Left ventricle myocardium superior (tissue), 1 donor: ENCODE measurements at regions not wholly inside any gene's neighbourhood (a gene's known extent, or its start where the extent isn't known, plus 50 kb on each side); places are given as distances from the start of the nearest gene placed in this dataset.
"Not testable (repeated sequence)": the region's sequence is repeated elsewhere in the genome, so short reads cannot be mapped to it uniquely, and the experiment has no call there.

ENCODE experiments used
- ATAC-seq: fragments of 200-7000 bp; cut with Tn5 transposase; one replicate; pipeline ENCODE4 v1.9.1; 2020; ENCODE audit warnings: mild to moderate bottlenecking, moderate library complexity
- DNase-seq: peaks from one replicate; pipeline ENCODE4 v3.0.0-alpha.2; 2020
- intact Hi-C: fragments of 100-400 bp; cut with micrococcal nuclease; formaldehyde crosslinking; loops from one replicate; pipeline ENCODE4 v1.11.0; 2022
- donor health status: DM: no; HTN: yes; CAD: no; lungs with severe emphysema.

DNA sequence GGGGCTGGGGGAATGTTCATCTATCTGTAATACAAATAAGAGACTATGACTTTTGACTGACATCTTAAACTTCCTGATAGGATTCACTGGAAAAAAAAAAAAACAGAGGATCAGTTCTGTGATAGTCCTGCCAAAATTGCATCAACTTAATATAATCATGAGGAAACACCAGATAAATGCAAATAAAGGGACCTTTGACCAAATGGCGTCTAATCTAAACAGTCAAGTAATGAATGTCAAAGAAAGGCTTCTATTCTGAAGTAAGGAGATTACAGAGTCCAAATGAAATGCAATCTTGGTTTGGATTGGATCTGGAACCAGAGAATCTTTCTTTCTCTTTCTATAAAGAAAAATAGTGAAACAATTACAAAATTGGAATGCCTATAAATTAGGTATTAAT is 513.4 kb downstream of the KCNT2 start:
- intact Hi-C loops: no loop called here
- DNase-seq (no peak), ATAC-seq (no peak)

GRCh38 chr1:196091397-196092135 is 516.7 kb downstream of the KCNT2 start:
- ATAC-seq (no peak), DNase-seq (no peak)
- intact Hi-C loops: no loop called here

DNA sequence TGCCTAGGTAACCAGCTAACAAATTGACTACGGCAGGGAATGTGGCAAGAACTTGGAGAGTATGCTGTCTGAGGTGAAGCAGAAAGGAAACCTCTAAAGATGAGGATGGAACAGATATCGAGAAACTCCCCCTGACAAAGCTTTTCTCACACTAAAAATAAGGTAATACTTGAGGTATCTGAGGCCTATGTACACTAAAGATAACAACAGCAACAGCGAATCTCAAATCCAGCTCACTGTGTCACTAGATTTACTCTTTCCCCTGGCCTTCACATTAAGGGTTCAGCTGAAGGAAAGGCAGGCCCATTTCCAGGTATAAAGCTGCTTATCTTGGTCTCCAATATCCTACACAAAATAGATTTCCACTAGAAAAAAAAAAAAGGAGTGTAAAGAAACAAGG is 518.0 kb downstream of the KCNT2 start:
- intact Hi-C loops: no loop called here
- DNase-seq: no peak
- no peak for ATAC-seq

DNA sequence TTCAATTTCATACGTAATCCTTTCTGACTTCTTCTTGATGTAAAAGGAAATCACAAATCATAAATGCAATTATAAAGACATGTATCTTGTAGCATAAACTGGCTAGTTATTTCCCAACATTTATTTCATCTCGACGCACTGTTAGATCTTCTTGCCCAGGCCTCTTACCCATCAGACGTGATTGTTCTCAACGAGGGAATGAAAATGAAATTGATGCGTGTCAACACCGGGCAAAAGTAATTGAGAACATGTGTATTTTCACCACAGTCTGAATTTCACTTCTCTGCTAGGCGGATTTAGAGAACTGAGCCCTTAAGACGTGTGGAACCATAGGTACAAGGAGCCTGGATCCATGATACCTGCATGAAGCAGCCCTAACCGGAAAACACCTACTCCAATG is 519.7 kb downstream of the KCNT2 start:
- DNase-seq (no peak), ATAC-seq (no peak)
- intact Hi-C loops: no loop called here

DNA sequence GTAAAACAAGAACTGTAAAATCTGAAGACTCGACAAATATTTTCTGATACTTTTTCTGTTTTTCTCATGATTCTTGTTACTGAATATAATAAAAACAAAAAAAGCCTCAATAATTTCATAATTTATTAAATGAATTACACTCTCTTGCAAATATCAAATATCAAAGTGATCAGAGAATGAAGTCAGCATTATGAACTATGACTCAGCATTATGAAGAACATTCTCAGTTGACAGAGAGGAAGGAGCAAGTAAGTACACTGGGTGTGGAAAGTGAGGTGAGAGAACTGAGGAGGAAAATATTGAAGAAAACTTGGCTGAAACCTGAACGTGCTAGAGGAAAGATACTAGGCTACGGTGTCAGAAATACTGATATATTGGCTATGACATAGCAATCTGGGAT is 529.5 kb downstream of the KCNT2 start:
- ATAC-seq: no peak

DNA sequence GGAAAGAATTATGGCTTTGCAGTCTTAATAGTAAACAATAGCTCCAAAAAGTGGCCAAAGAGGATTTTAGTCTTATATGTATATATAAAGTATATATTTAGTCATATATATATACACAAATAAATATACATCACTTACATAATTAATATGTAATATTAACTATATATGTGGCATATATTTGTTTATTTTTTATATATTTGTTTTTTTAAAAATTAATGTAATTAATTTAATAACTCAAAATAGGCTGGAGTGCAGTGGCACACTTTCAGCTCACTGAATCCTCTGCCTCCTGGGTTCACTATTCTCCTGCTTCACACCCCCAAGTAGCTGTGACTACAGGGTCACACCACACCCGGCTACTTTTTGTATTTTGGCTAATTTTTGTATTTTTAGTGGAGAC is 532.6 kb downstream of the KCNT2 start:
- DNase-seq (no peak), ATAC-seq (no peak)
- intact Hi-C loops: no loop called here

More for the DNA sequence above, 529.5 kb downstream of the KCNT2 start:
- no peak for DNase-seq
- intact Hi-C loops: no loop called here

DNA sequence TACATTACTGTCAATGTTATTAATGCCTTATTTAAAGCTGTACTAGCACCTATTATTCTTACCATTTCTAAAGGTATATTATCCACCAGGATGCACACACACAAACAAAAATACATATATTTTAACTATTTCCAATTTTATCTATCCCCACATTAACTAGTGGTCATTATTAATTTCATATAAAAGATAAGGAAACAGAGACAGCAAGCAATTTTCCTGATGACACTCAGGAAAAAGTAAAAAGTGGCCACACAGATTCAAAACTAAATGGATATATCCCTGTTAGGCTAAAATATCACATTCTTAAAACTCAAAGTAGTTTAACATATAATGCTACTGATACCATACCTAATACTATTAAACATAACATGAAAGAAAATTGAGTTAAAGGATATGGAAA is 534.1 kb downstream of the KCNT2 start:
- ATAC-seq (no peak), DNase-seq (no peak)
- intact Hi-C loops: no loop called here

GRCh38 chr1:196071447-196071846 is 536.8 kb downstream of the KCNT2 start:
- intact Hi-C loops: no loop called here
- no peak for DNase-seq
- ATAC-seq: no peak

GRCh38 chr1:196070940-196071339 is 537.3 kb downstream of the KCNT2 start:
- ATAC-seq (no peak), DNase-seq (no peak)
- intact Hi-C loops: no loop called here

DNA sequence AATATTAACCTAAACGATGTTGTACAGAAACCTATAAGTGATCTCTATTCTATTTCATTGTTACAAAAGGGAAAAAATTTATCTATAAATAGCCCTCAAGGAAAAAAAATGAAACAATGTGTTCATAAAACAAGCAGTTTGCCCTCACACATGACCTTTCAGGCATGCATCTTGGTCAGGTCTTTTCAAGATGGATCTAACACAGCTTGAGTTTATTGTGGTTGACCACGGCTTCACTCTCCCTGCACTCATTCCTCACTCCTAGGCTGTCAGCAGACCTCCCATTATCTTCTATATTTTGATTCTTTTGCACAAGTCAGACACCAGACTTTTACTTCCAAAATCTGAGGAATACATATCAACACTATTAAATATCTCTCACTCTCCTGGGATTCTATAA is 544.3 kb downstream of the KCNT2 start:
- intact Hi-C loops: no loop called here
- ATAC-seq (no peak), DNase-seq (no peak)

- intact Hi-C loops: no loop called here
- DNase-seq (no peak), ATAC-seq (no peak)
Observed at GRCh38 chr1:196063294-196063693, 544.9 kb downstream of the KCNT2 start.

GRCh38 chr1:196060539-196060938 is 547.7 kb downstream of the KCNT2 start:
- intact Hi-C loops: no loop called here
- ATAC-seq (no peak), DNase-seq (no peak)

- intact Hi-C loops: no loop called here
- no peak for DNase-seq
- no peak for ATAC-seq
Observed at GRCh38 chr1:196059210-196059609, 549.0 kb downstream of the KCNT2 start.

DNA sequence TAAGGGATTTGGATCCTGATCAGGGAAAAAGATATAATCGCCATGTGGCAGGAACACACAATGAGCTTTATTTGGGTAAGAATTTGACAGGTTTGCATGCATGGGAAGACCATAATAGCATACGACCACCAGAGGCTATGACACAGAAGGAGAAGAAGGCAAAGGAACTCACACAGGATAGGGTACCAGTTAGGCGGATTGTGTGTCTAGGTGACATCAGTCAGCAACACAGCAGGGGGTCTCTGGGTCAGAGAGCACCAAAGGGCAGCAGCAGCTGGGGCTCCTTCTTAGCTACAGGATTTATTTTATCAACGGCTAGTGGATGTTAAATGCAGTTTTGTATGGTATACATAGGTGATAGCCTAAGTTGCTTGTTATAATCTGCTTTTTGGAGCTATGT is 551.3 kb downstream of the KCNT2 start:
- intact Hi-C loops: no loop called here
- ATAC-seq: no peak
- DNase-seq: no peak

DNA sequence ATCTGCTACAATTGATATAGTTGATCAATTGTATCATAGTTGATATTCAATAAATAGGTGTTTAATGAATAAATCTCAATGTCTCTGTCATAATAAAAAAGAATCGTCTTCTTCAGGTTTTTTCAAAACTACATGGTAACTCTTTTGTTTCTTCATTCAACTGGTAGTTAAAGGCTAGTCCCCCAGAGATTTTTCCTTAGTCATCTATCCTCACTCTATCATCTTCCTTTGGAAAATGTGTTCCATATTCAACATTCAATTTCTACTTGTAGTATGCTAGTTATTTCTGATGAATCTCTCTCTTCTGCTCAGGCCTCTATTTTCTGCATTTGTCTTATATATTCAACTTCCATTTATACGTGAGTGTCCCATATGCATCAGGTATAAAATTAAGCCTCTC is 558.8 kb downstream of the KCNT2 start:
- no peak for DNase-seq
- intact Hi-C loops: no loop called here
- ATAC-seq: no peak

GRCh38 chr1:196043268-196043667 is 565.0 kb downstream of the KCNT2 start:
- ATAC-seq: no peak
- intact Hi-C loops: no loop called here
- no peak for DNase-seq

DNA sequence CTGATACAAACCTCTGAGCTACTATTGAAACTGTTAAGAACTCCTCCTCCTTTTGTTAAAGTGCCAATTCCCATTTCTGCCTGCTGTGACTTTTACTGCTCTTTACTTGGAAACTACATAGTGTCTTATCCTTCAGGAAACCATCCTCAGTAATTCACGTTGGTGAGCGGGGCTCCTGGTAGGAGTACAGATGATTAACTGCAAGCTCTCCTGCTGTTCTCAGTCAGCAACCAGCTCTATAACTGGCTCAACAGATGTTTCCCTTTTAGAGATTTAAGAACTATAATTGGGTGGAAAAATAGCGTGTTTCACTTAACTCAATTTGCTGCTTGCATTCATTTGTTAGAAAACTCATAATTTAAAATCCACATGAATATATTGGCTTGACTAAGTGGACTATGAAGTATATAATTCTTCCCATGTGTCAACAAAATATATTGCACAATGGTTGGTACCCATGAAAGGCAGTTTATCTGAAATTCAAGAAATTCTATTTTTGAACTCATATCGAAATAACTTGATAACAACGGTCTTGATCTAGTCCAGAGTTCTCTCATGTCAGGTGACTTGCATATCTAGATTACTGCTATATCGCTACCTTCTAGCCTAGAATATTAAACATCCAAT is 574.0 kb downstream of the KCNT2 start:
- no peak for ATAC-seq

GRCh38 chr1:196031387-196031786 is 576.9 kb downstream of the KCNT2 start:
- ATAC-seq, intact Hi-C loops, DNase-seq: not testable (repeated sequence)

More for the DNA sequence above, 574.0 kb downstream of the KCNT2 start:
- intact Hi-C loops: no loop called here
- DNase-seq: no peak

DNA sequence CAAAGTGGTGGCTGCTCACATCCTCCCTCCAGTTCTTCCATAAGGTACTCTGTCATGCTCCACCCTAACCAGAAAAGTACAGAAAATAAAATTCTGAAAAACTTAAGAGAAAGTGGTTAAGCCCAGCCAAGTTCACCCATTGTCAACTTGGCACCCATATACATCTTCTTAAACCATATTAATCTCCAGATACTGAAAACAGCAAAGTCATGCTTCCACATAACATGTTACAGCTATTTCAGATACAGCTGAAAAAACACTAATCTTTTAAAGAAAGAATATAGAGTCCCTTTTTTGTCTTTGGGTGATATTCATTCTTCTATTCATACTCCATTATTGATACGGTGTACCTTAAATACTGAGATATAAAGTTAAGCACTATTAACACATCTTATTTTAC is 577.8 kb downstream of the KCNT2 start:
- DNase-seq (no peak), ATAC-seq (no peak)
- intact Hi-C loops: no loop called here

- no peak for DNase-seq
- ATAC-seq: no peak
- intact Hi-C loops: no loop called here
Observed at GRCh38 chr1:196029410-196029809, 578.8 kb downstream of the KCNT2 start.

DNA sequence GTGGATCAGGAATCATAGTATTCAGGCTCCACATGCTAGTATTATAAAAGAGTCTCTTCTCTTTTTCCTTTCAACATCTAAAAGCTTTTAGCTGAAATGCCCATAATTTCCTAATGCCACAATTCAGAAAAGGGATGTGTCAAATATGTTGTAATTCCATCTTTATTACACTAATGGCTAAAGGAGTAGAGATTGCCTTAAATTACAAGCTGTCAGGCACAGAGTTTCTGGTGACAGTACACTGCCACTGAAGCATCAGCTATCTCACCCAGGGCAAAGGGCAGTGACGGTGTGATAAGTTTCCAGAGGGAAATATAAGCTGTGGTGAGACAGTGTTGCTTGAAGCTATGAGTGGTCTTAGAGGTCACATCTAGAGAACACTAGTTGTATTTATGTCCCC is 581.1 kb downstream of the KCNT2 start:
- intact Hi-C loops: no loop called here
- no peak for ATAC-seq
- DNase-seq: no peak
